ENCODE measurements at regions not wholly inside any gene's neighbourhood (a gene's known extent, or its start where the extent isn't known, plus 50 kb on each side); places are given as distances from the start of the nearest gene placed in this dataset.
"Not testable (repeated sequence)": the region's sequence is repeated elsewhere in the genome, so short reads cannot be mapped to it uniquely, and the experiment has no call there.

- peaks cover 12% of the 10 kb centered on the region; the same call in 1 of the 2 replicates for H3K4me1 ChIP-seq (ENCODE audit: insufficient read depth, low read length)
- no peaks in the 10 kb centered on the region for H3K27me3 ChIP-seq (ENCODE audit: insufficient read depth, low read length)
- H3K9ac ChIP-seq (ENCODE audit: low read depth, low read length): no peak overlapping the region
- 100% methylated on average over 1 of the region's 2 CpGs for WGBS
- H3K36me3 ChIP-seq (ENCODE audit: insufficient read depth, low read length): no peaks in the 10 kb centered on the region
- H3K27ac ChIP-seq (ENCODE audit: low read depth, low read length): no peak overlapping the region
- H3K4me3 ChIP-seq (ENCODE audit: low read length): no peak overlapping the region
- no peaks in the 10 kb centered on the region for H3K9me3 ChIP-seq (ENCODE audit: insufficient read depth, low read depth, low read length)
Observed at GRCh38 chr14:71348394-71348793, 441.1 kb downstream of the PCNX1 start.

- peaks cover 12% of the 10 kb centered on the region; the same call in 1 of the 2 replicates for H3K4me1 ChIP-seq (ENCODE audit: insufficient read depth, low read length)
- no peak overlapping the region for H3K9ac ChIP-seq (ENCODE audit: low read depth, low read length)
- H3K9me3 ChIP-seq (ENCODE audit: insufficient read depth, low read depth, low read length): no peaks in the 10 kb centered on the region
- H3K4me3 ChIP-seq (ENCODE audit: low read length): no peak overlapping the region
- H3K27me3 ChIP-seq (ENCODE audit: insufficient read depth, low read length): no peaks in the 10 kb centered on the region
- H3K36me3 ChIP-seq (ENCODE audit: insufficient read depth, low read length): no peaks in the 10 kb centered on the region
- no peak overlapping the region for H3K27ac ChIP-seq (ENCODE audit: low read depth, low read length)
- 96% methylated on average over 4 of the region's 4 CpGs for WGBS
Observed at GRCh38 chr14:71348817-71349216, 441.6 kb downstream of the PCNX1 start.

GRCh38 chr14:71354142-71354541 lies 446.9 kb downstream of the PCNX1 start:
- no peaks in the 10 kb centered on the region for H3K27me3 ChIP-seq (ENCODE audit: insufficient read depth, low read length)
- H3K4me3 ChIP-seq (ENCODE audit: low read length): no peak overlapping the region
- peaks cover 25% of the 10 kb centered on the region for H3K4me1 ChIP-seq (ENCODE audit: insufficient read depth, low read length)
- WGBS: 94% methylated on average over 6 of the region's 8 CpGs
- no peaks in the 10 kb centered on the region for H3K9me3 ChIP-seq (ENCODE audit: insufficient read depth, low read depth, low read length)
- H3K9ac ChIP-seq (ENCODE audit: low read depth, low read length): no peak overlapping the region
- H3K36me3 ChIP-seq (ENCODE audit: insufficient read depth, low read length): no peaks in the 10 kb centered on the region
- no peak overlapping the region for H3K27ac ChIP-seq (ENCODE audit: low read depth, low read length)

GRCh38 chr14:71354801-71355200 lies 447.5 kb downstream of the PCNX1 start:
- Histone ChIP-seq H3K4me3 (ENCODE audit: low read length) (no peak overlapping the region), H3K9me3 (ENCODE audit: insufficient read depth, low read depth, low read length) (no peaks in the 10 kb centered on the region)

GRCh38 chr14:71355324-71356201 lies 448.3 kb downstream of the PCNX1 start:
- H3K36me3 ChIP-seq (ENCODE audit: insufficient read depth, low read length): no peaks in the 10 kb centered on the region
- H3K27me3 ChIP-seq (ENCODE audit: insufficient read depth, low read length): no peaks in the 10 kb centered on the region
- no peak overlapping the region for H3K9ac ChIP-seq (ENCODE audit: low read depth, low read length)
- peaks cover 19% of the 10 kb centered on the region for H3K4me1 ChIP-seq (ENCODE audit: insufficient read depth, low read length)
- H3K9me3 ChIP-seq (ENCODE audit: insufficient read depth, low read depth, low read length): no peaks in the 10 kb centered on the region
- 73% methylated on average over 4 of the region's 5 CpGs for WGBS
- no peak overlapping the region for H3K27ac ChIP-seq (ENCODE audit: low read depth, low read length)
- no peak overlapping the region for H3K4me3 ChIP-seq (ENCODE audit: low read length)

More at GRCh38 chr14:71354801-71355200, 447.5 kb downstream of the PCNX1 start:
- Histone ChIP-seq H3K27ac (ENCODE audit: low read depth, low read length) (no peak overlapping the region), H3K27me3 (ENCODE audit: insufficient read depth, low read length) (no peaks in the 10 kb centered on the region), H3K4me1 (ENCODE audit: insufficient read depth, low read length) (peaks cover 19% of the 10 kb centered on the region), H3K9ac (ENCODE audit: low read depth, low read length) (no peak overlapping the region), H3K36me3 (ENCODE audit: insufficient read depth, low read length) (no peaks in the 10 kb centered on the region)
- WGBS: 60% methylated on average over 5 of the region's 5 CpGs

GRCh38 chr14:71358209-71358931 lies 451.1 kb downstream of the PCNX1 start:
- Histone ChIP-seq H3K4me1 (ENCODE audit: insufficient read depth, low read length) (peaks cover 38% of the 10 kb centered on the region), H3K9me3 (ENCODE audit: insufficient read depth, low read depth, low read length) (no peaks in the 10 kb centered on the region), H3K27me3 (ENCODE audit: insufficient read depth, low read length) (no peaks in the 10 kb centered on the region), H3K36me3 (ENCODE audit: insufficient read depth, low read length) (no peaks in the 10 kb centered on the region), H3K4me3 (ENCODE audit: low read length) (no peak overlapping the region), H3K27ac (ENCODE audit: low read depth, low read length) (no peak overlapping the region), H3K9ac (ENCODE audit: low read depth, low read length) (no peak overlapping the region)
- WGBS: 95% methylated on average over 6 of the region's 6 CpGs

GRCh38 chr14:71358932-71359421 lies 451.7 kb downstream of the PCNX1 start:
- H3K9me3 ChIP-seq (ENCODE audit: insufficient read depth, low read depth, low read length); H3K36me3 ChIP-seq (ENCODE audit: insufficient read depth, low read length); H3K27me3 ChIP-seq (ENCODE audit: insufficient read depth, low read length); H3K9ac ChIP-seq (ENCODE audit: low read depth, low read length); H3K27ac ChIP-seq (ENCODE audit: low read depth, low read length); H3K4me3 ChIP-seq (ENCODE audit: low read length): not testable (repeated sequence)
- peaks cover 38% of the 10 kb centered on the region for H3K4me1 ChIP-seq (ENCODE audit: insufficient read depth, low read length)
- 96% methylated on average over 4 of the region's 4 CpGs for WGBS

- peaks cover 33% of the 10 kb centered on the region for H3K4me1 ChIP-seq (ENCODE audit: insufficient read depth, low read length)
- no peak overlapping the region for H3K27ac ChIP-seq (ENCODE audit: low read depth, low read length)
- H3K4me3 ChIP-seq (ENCODE audit: low read length): no peak overlapping the region
- no peaks in the 10 kb centered on the region for H3K9me3 ChIP-seq (ENCODE audit: insufficient read depth, low read depth, low read length)
- H3K36me3 ChIP-seq (ENCODE audit: insufficient read depth, low read length): no peaks in the 10 kb centered on the region
- H3K9ac ChIP-seq (ENCODE audit: low read depth, low read length): no peak overlapping the region
- H3K27me3 ChIP-seq (ENCODE audit: insufficient read depth, low read length): no peaks in the 10 kb centered on the region
- WGBS: 99% methylated on average over 2 of the region's 3 CpGs
Observed at GRCh38 chr14:71359823-71360222, 452.6 kb downstream of the PCNX1 start.

- Histone ChIP-seq H3K27ac (ENCODE audit: low read depth, low read length) (no peak overlapping the region), H3K4me1 (ENCODE audit: insufficient read depth, low read length) (peaks cover 19% of the 10 kb centered on the region)
- WGBS: 86% methylated on average over 3 of the region's 3 CpGs
Observed at GRCh38 chr14:71361336-71361735, 454.1 kb downstream of the PCNX1 start.

GRCh38 chr14:71361874-71362273 lies 454.6 kb downstream of the PCNX1 start:
- Histone ChIP-seq H3K9me3 (ENCODE audit: insufficient read depth, low read depth, low read length) (no peaks in the 10 kb centered on the region), H3K27ac (ENCODE audit: low read depth, low read length) (no peak overlapping the region), H3K4me3 (ENCODE audit: low read length) (no peak overlapping the region), H3K9ac (ENCODE audit: low read depth, low read length) (no peak overlapping the region), H3K4me1 (ENCODE audit: insufficient read depth, low read length) (peaks cover 19% of the 10 kb centered on the region), H3K36me3 (ENCODE audit: insufficient read depth, low read length) (no peaks in the 10 kb centered on the region), H3K27me3 (ENCODE audit: insufficient read depth, low read length) (no peaks in the 10 kb centered on the region)
- WGBS: 96% methylated on average over 8 of the region's 8 CpGs

More at GRCh38 chr14:71361336-71361735, 454.1 kb downstream of the PCNX1 start:
- Histone ChIP-seq H3K9ac (ENCODE audit: low read depth, low read length) (no peak overlapping the region), H3K36me3 (ENCODE audit: insufficient read depth, low read length) (no peaks in the 10 kb centered on the region), H3K9me3 (ENCODE audit: insufficient read depth, low read depth, low read length) (no peaks in the 10 kb centered on the region), H3K4me3 (ENCODE audit: low read length) (no peak overlapping the region), H3K27me3 (ENCODE audit: insufficient read depth, low read length) (no peaks in the 10 kb centered on the region)

- no peaks in the 10 kb centered on the region for H3K27me3 ChIP-seq (ENCODE audit: insufficient read depth, low read length)
- no peak overlapping the region for H3K4me3 ChIP-seq (ENCODE audit: low read length)
- no peak overlapping the region for H3K27ac ChIP-seq (ENCODE audit: low read depth, low read length)
- H3K9ac ChIP-seq (ENCODE audit: low read depth, low read length): no peak overlapping the region
- WGBS: 83% methylated on average over 2 of the region's 2 CpGs
- no peaks in the 10 kb centered on the region for H3K36me3 ChIP-seq (ENCODE audit: insufficient read depth, low read length)
- peaks cover 19% of the 10 kb centered on the region for H3K4me1 ChIP-seq (ENCODE audit: insufficient read depth, low read length)
- H3K9me3 ChIP-seq (ENCODE audit: insufficient read depth, low read depth, low read length): no peaks in the 10 kb centered on the region
Observed at GRCh38 chr14:71362282-71362681, 455.0 kb downstream of the PCNX1 start.
